Stimulated activated CD4-positive, alpha-beta T cell treated with anti-CD3 and anti-CD28 coated beads, TNF-alpha, amount 100 ng/mL, for 4 hours (primary cell): ENCODE measurements at regions not wholly inside any gene's neighbourhood (a gene's known extent, or its start where the extent isn't known, plus 50 kb on each side); places are given as distances from the start of the nearest gene placed in this dataset.

Experiments
- DNase-seq, 3 experiments: peaks; one replicate each; pipeline ENCODE4 v3.0.0-alpha.2; 2020; ENCODE audit warnings: low read depth in 3 of 3

- no peak for DNase-seq
Measured at GRCh38 chr10:78755063-78755701, 313.6 kb upstream of the ZMIZ1 start.

GRCh38 chr10:78755877-78756455, 312.8 kb upstream of the ZMIZ1 start:
- DNase-seq = no peak

- no peak for DNase-seq
Measured at GRCh38 chr10:78756604-78757343, 312.0 kb upstream of the ZMIZ1 start.

GRCh38 chr10:78757344-78757925, 311.3 kb upstream of the ZMIZ1 start:
- no peak for DNase-seq

GRCh38 chr10:78758176-78758575, 310.6 kb upstream of the ZMIZ1 start:
- no peak for DNase-seq

GRCh38 chr10:78759456-78760120, 309.2 kb upstream of the ZMIZ1 start:
- no peak for DNase-seq

- no peak for DNase-seq
Measured at GRCh38 chr10:78760463-78761310, 308.1 kb upstream of the ZMIZ1 start.

GRCh38 chr10:78761311-78761781, 307.4 kb upstream of the ZMIZ1 start:
- no peak for DNase-seq

GRCh38 chr10:78762086-78762630, 306.6 kb upstream of the ZMIZ1 start:
- DNase-seq = no peak

GRCh38 chr10:78763234-78763633, 305.5 kb upstream of the ZMIZ1 start:
- no peak for DNase-seq

- no peak for DNase-seq
Measured at GRCh38 chr10:78763651-78764395, 304.9 kb upstream of the ZMIZ1 start.

GRCh38 chr10:78764436-78764835, 304.3 kb upstream of the ZMIZ1 start:
- no peak for DNase-seq

- no peak for DNase-seq
Measured at GRCh38 chr10:78764846-78765430, 303.8 kb upstream of the ZMIZ1 start.

- DNase-seq = no peak
Measured at GRCh38 chr10:78765726-78766335, 302.9 kb upstream of the ZMIZ1 start.

GRCh38 chr10:78766603-78767002, 302.2 kb upstream of the ZMIZ1 start:
- DNase-seq = no peak

GRCh38 chr10:78768041-78768835, 300.5 kb upstream of the ZMIZ1 start:
- no peak for DNase-seq

- DNase-seq = no peak
Measured at GRCh38 chr10:78768876-78769275, 299.9 kb upstream of the ZMIZ1 start.

GRCh38 chr10:78769526-78769925, 299.2 kb upstream of the ZMIZ1 start:
- DNase-seq = no peak
